Epithelial cell of prostate (primary cell): ENCODE measurements at regions not wholly inside any gene's neighbourhood (a gene's known extent, or its start where the extent isn't known, plus 50 kb on each side); places are given as distances from the start of the nearest gene placed in this dataset.

Experiments
- DNase-seq: peaks from one replicate; pipeline ENCODE4 v3.0.0-alpha.2; 2011; ENCODE audit warnings: low read depth, low spot score
- H3K27ac ChIP-seq: fragments of 450-650 bp; 2 replicates; pipeline ENCODE4 v1.5.1; 2017; ENCODE audit warnings: mild to moderate bottlenecking

DNA sequence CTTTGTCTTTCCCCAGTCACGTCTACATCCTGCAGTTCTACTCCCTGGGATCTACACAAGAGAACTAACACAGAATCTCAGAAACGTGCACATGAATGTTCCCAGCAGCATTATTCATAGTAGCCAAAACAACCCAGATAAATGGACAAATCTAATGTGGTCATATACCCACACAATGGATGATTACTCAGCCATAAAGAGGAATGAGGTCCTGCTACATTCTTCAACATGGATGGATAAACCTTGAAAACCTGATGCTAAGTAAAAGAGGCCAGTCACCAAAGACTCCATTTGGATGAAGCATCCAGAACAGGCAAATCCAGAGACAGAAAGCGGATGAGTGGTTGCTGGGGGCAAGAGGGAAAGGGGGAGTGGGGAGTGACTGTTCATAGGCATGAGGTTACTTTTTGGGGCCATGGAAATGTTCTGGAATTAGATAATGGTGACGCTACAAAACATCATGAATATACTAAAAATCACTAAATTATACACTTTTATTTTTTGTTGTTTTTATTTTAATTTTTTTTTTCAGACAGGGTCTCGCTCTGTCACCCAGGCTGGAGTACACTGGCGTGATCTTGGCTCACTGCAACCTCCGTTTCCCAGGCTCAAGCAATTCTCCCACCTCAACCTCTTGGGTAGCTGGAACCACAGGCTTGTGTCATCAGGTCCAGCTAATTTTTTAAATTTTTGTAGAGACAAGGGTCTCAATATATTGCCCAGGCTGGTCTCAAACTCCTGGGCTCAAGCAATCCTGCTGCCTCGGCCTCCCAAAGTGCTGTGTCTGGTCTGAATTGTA is 50.8 kb upstream of the DSN1 start:
- DNase-seq, result peak; percentile 73
- H3K27ac ChIP-seq, result peak overlapping the region; percentile 32

DNA sequence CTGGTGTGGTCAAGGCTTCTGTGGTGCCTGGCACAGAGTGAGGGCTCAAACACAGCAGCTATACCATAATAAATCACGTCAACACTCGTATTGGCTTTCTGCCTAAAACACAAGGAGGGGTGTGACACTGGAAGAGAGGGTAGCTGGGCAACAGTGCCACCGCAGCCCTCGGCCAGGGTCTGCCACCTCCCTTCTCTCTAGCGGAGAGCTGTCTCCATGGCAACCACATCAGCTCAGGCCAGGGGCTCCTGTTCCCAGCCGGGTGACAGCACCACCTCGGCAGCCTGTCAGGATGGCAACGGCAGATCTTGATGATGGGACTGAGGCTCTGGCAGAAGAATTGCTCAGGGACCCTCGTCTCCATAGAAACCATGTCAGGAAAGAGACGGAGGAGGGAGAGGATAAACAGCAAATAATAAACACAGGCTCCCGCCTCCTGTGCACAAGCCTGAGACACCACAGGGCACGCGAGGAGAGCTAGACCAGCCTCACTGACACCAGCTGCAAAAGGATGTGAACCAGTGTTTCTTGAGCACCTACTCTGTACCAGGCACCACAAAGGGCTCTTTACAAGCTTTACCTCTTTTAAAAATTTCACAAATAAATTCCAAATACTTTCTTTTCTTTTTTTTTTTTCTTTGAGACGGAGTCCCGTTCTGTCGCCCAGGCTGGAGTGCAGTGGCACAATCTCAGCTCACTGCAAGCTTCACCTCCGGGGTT is 50.4 kb upstream of the TLDC2 start:
- DNase-seq, result no peak

More for the DNA sequence above, 50.4 kb upstream of the TLDC2 start:
- no peak overlapping the region for H3K27ac ChIP-seq
